Esophagus muscularis mucosa (tissue), 3 donors: ENCODE measurements at regions not wholly inside any gene's neighbourhood (a gene's known extent, or its start where the extent isn't known, plus 50 kb on each side); places are given as distances from the start of the nearest gene placed in this dataset.

Experiments used
- CTCF ChIP-seq, 3 experiments: fragments of 200-600 bp in 2 of 3; fragments of 450-650 bp in 1 of 3; sonication (generic) in 2 of 3; IDR thresholded peaks; one replicate each; pipeline ENCODE4 v1.5.1; 2017 to 2019; ENCODE audit warnings: antibody characterized with exemption in 3 of 3, mild to moderate bottlenecking in 2 of 3, moderate library complexity in 1 of 3
- POLR2A ChIP-seq: fragments of 450-650 bp; IDR thresholded peaks from one replicate; pipeline ENCODE4 v1.6.1; 2017; ENCODE audit warnings: antibody characterized with exemption, moderate library complexity, mild to moderate bottlenecking, low read depth
- POLR2AphosphoS5 ChIP-seq, 2 donors: sonication (generic); formaldehyde crosslinking; IDR thresholded peaks; one replicate each; pipeline ENCODE4 v1.6.1; 2017; ENCODE audit warnings: antibody characterized with exemption in 2 of 2

DNA sequence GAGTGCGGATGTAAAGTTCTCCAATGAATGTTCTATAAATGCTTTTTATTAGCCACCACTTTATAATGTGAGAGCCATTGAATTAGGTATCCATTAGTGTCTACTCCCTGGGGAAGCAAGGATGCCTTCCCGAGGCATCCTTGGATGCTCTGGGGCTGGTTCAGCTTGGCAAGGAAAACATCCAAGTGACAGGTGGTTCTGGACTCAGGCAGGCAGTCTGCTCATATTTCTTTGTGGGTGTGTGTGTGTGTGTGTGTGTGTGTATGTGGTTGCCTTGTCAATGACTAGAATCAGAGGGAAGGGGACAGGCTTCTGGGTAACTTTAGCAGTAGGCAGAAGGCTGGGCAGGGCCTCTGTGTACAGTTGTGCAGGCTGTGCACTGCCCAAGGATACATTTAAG, 149.2 kb downstream of the TSN start:
- TF ChIP-seq CTCF (IDR thresholded peaks at IDR 0.05) = no peak
- TF ChIP-seq POLR2A = no peak
- no peak for TF ChIP-seq POLR2AphosphoS5 (IDR thresholded peaks at IDR 0.05)
